Calu3 (cell line): ENCODE measurements at regions not wholly inside any gene's neighbourhood (a gene's known extent, or its start where the extent isn't known, plus 50 kb on each side); places are given as distances from the start of the nearest gene placed in this dataset.

ENCODE experiments used
- BruUV-seq: library from RNA; stranded (reverse); fragments of 400-500 nt; replicated peaks from 2 replicates; lab custom pipeline; 2021; lab: Mats Ljungman, UMichigan
- CTCF ChIA-PET: fragments of 300-600 bp; sonication (Branson Sonifier 250); formaldehyde crosslinking; loops from one replicate; lab custom pipeline; 2022; ENCODE audit warnings: antibody characterized with exemption; lab: Charles Lee
- DNase-seq: peaks from one replicate; pipeline ENCODE4 v3.0.0; 2022
- H3K27ac Mint-ChIP-seq: one replicate; pipeline ENCODE4 v1.8.0; 2022; ENCODE audit warnings: mixed read lengths; ENCODE audit not compliant: unreplicated experiment
- H3K27me3 Mint-ChIP-seq: one replicate; pipeline ENCODE4 v1.8.0; 2022; ENCODE audit warnings: mixed read lengths; ENCODE audit not compliant: unreplicated experiment
- H3K36me3 Mint-ChIP-seq: one replicate; pipeline ENCODE4 v1.8.0; 2022; ENCODE audit warnings: mild to moderate bottlenecking, moderate library complexity, mixed read lengths; ENCODE audit not compliant: insufficient read depth, unreplicated experiment
- H3K4me1 Mint-ChIP-seq: one replicate; pipeline ENCODE4 v1.8.0; 2022; ENCODE audit warnings: mild to moderate bottlenecking, low read depth, mixed read lengths; ENCODE audit not compliant: unreplicated experiment
- H3K4me3 Mint-ChIP-seq: one replicate; pipeline ENCODE4 v1.8.0; 2022; ENCODE audit warnings: mild to moderate bottlenecking, low read depth, moderate library complexity, mixed read lengths; ENCODE audit not compliant: unreplicated experiment
- H3K9me3 Mint-ChIP-seq: one replicate; pipeline ENCODE4 v1.8.0; 2022; ENCODE audit warnings: low read depth, mixed read lengths; ENCODE audit not compliant: unreplicated experiment
- intact Hi-C: fragments of 100-400 bp; cut with micrococcal nuclease; formaldehyde crosslinking; loops from one replicate; pipeline ENCODE4 v1.10.0; 2022; ENCODE audit not compliant: unreplicated experiment
- TF ChIP-seq, protein P1 (sequence below): fragments of 200-600 bp; IDR thresholded peaks from one replicate; pipeline ENCODE4 v1.8.0; 2022; ENCODE audit warnings: antibody characterized with exemption; ENCODE audit not compliant: unreplicated experiment

DNA sequence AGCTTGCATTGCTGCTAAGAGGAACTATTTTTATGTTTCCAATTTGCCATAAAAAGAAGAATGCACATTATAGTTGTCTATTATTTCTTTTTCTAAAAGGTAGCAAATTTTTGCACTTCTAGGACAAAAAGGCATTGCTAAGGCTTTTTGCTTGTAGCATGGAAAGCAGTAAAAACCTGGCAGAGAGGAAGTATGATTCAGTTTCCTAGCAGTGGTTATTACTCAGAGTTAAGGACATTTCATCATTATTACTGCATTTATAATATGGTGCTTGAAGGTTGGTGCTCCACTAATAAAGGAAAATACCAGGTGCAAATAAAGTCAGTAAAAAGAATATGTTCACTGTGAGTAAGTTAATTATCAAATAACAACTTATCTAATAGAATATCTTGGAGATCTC lies 179.8 kb upstream of the PLPPR1 start:
- Mint-ChIP-seq H3K27me3 (peaks cover 6% of the 10 kb centered on the region), H3K9me3 (no peaks in the 10 kb centered on the region), H3K27ac (no peak overlapping the region), H3K36me3 (no peaks in the 10 kb centered on the region), H3K4me1 (no peaks in the 10 kb centered on the region), H3K4me3 (no peak overlapping the region)
- no TSS peak for BruUV-seq
- DNase-seq: no peak
- CTCF ChIA-PET: no interaction called here
- intact Hi-C loops: no loop called here
- TF ChIP-seq, protein P1, sequence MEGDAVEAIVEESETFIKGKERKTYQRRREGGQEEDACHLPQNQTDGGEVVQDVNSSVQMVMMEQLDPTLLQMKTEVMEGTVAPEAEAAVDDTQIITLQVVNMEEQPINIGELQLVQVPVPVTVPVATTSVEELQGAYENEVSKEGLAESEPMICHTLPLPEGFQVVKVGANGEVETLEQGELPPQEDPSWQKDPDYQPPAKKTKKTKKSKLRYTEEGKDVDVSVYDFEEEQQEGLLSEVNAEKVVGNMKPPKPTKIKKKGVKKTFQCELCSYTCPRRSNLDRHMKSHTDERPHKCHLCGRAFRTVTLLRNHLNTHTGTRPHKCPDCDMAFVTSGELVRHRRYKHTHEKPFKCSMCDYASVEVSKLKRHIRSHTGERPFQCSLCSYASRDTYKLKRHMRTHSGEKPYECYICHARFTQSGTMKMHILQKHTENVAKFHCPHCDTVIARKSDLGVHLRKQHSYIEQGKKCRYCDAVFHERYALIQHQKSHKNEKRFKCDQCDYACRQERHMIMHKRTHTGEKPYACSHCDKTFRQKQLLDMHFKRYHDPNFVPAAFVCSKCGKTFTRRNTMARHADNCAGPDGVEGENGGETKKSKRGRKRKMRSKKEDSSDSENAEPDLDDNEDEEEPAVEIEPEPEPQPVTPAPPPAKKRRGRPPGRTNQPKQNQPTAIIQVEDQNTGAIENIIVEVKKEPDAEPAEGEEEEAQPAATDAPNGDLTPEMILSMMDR: no peak

DNA sequence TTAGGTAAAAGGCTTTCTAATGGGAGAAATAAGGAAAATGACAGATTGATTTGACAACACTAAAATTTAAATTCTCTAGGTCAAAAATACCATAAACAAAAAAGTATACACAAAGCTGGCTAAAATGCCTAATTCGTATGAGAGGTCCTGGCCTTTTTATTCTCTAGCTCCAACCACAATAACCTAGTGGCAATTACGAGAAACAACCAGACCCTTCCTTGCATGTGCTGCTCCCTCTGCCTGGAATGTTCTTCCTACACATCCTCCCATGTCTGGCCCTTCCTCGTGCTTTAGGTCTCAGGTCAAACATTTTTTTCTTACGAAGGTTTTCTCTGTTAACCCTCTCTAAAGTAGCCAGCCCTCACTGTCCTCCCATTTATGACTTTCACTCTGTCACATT lies 176.4 kb upstream of the PLPPR1 start:
- Mint-ChIP-seq H3K27me3 (peaks cover 15% of the 10 kb centered on the region), H3K9me3 (no peaks in the 10 kb centered on the region), H3K27ac (no peak overlapping the region), H3K4me1 (no peaks in the 10 kb centered on the region), H3K36me3 (no peaks in the 10 kb centered on the region), H3K4me3 (no peak overlapping the region)
- TF ChIP-seq, protein P1: no peak
- DNase-seq: no peak
- CTCF ChIA-PET: no interaction called here
- intact Hi-C loops: no loop called here
- no TSS peak for BruUV-seq

DNA sequence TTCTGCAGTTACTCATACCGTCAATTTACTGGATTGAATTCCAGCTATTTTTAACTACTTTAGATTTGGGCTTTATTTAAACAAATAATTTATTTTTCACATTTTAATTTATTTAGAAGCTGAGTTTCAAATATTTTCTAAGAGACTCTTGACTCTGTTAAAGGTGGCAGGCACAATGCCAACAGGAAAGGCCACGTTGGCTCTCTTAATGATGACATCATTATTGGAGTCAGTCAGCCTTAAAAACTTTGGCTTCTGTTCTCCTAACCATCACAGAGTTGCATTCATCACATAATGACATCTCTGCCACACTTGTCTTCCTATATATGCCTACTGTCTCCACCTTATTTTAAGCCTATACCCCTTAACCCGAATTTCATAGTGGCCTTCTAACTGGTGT lies 172.3 kb upstream of the PLPPR1 start:
- Mint-ChIP-seq H3K9me3 (no peaks in the 10 kb centered on the region), H3K4me1 (no peaks in the 10 kb centered on the region), H3K4me3 (no peak overlapping the region), H3K36me3 (no peaks in the 10 kb centered on the region), H3K27ac (no peak overlapping the region), H3K27me3 (peaks cover 15% of the 10 kb centered on the region)
- intact Hi-C loops: no loop called here
- TF ChIP-seq, protein P1: no peak
- CTCF ChIA-PET: no interaction called here
- no peak for DNase-seq
- BruUV-seq: no TSS peak

DNA sequence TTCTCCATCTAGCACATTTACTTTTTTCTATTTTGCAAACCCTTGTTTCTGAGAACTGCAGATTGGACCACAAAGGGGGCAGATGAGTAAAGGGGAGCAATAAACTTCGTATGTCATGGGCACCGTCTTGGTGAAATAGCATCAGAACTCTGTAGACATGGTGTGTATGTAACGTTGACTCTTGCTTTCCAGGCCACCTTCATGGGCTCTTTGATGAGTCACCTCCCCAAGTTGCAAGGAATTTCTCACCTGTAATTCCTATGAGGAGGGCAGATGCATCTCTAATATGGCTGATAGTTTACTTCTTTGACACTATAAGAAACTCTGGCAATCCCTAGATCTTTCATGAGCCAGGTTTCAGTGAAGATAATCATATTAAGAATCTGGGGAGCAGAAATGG lies 163.4 kb upstream of the PLPPR1 start:
- TF ChIP-seq, protein P1: no peak
- H3K4me1 Mint-ChIP-seq: no peaks in the 10 kb centered on the region
- CTCF ChIA-PET: no interaction called here
- H3K36me3 Mint-ChIP-seq: no peaks in the 10 kb centered on the region
- no peak overlapping the region for H3K4me3 Mint-ChIP-seq
- no TSS peak for BruUV-seq
- H3K27ac Mint-ChIP-seq: no peak overlapping the region
- H3K9me3 Mint-ChIP-seq: peaks cover 4% of the 10 kb centered on the region
- H3K27me3 Mint-ChIP-seq: no peaks in the 10 kb centered on the region
- DNase-seq: no peak
- intact Hi-C loops: no loop called here
